Skin of body (tissue), 1 donor: ENCODE measurements at regions not wholly inside any gene's neighbourhood (a gene's known extent, or its start where the extent isn't known, plus 50 kb on each side); places are given as distances from the start of the nearest gene placed in this dataset.

ENCODE experiments used
- DNase-seq: peaks from one replicate; lab custom pipeline; 2025; lab: John Stamatoyannopoulos, UW

DNA sequence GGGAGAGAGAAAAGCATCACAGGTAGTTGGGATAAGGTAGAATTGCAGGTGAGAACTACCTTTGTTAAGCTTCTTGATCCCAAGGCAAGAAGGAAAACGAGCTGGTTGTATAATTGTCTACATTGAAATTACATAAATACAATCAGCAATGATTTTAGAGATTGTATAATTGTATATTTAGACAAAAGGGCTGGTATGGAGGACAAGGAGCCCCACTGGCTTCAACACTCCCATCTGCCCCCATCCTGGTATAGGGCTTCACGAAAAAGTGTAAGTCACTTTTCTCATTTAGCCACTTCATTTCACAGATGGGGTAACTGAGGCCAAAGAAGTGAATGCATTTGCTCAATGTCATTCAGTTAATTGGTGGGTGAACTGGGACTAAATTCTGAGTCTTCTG lies 103.3 kb downstream of the MYCN start:
- DNase-seq: no peak

- DNase-seq: no peak
These were observed 102.8 kb downstream of the MYCN start for GRCh38 chr2:16043192-16043591.

DNA sequence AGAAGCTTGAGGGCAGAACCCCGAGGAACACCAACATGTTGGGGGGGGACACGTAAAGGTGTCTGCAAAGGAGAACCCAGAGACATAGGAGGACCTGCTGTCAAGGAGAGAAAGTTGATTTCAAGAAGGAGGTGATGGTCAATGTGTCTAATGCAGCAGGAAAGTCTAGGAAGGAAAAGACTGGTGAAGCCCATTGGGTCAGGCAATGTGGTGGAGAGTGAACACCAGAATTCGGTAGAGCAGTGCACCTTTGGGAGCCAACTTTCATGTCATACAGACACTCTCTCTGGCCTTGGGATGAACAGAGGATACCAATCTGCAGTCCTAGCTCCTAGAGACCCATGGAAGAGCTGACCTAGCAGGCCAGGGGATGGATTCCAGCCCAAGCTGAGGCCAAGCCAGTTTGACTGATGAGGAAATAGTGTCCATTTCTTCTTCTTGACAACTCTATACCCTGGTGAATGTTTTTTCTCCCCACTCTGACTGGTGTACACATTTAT lies 101.9 kb downstream of the MYCN start:
- no peak for DNase-seq

DNA sequence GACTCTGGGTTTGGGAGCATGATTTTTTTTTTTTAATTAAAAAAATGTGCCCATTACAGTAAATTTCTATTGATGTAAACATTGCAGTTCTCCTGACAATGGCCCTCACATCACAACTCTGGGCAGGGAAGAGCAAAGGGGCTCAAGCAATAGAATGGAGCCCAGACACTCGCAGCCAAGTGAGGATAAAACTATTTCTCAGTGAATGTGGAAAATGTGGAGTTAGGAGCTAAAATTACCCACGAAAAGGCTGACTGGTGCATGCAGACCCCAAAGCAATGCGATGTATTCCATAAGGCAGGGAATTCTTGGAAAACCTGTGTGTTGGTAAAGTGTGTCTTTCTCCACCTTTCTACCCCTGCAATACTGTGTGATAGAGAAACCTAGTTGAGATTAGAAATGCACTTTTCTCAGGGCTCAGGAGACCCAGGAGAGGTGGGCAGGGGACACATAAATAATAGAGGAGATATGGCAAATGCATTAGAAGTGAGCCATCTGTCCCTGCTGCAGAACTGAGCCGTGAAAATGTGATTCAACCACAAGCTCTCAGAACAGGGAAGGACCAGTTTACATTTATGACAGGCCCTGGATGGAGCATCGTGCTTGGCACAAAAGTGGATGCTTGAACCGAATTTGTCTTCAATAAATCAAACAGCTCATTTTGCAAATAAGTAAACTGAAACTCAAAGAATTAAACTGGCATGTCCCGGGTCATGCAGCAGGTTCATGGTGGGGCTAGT lies 100.1 kb downstream of the MYCN start:
- no peak for DNase-seq

DNA sequence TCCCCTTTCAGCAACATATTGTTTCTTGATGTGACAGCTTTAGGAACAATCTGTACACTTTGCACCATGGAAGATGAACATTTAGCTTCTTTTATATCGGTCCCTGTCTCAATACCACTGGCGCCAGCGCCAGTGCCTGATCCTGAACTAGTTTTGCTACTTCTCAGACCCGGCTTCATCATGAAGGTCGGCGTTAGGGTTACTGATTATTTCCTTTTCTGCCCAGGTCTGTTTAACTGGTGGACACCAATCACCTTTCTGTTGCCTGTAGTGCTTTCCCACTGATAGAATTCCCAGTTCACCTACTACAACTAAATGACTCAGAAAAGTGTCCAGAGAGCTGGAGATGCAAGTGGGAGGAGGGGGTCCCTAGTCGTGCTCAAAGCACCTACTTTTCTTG lies 99.5 kb downstream of the MYCN start:
- DNase-seq: no peak

DNA sequence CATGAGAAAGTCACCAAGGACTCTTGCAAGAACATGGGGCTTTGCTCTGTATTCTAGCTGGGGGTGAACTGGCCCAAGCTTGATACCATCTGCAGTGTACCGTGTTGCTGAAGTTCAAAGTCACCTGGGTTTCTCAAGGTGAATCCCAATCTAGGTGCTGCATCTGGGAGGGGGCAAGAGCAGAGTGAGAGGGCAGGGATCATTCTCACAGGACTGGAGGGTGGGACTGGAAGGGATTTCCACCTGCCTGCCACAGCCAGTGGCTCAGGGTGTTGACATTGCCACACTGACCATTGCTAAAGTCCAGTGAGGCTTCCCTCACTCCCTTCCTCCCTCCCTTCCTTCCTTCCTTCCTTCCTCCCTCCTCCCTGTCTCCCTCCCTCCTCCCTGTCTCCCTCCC lies 98.7 kb downstream of the MYCN start:
- no peak for DNase-seq

DNA sequence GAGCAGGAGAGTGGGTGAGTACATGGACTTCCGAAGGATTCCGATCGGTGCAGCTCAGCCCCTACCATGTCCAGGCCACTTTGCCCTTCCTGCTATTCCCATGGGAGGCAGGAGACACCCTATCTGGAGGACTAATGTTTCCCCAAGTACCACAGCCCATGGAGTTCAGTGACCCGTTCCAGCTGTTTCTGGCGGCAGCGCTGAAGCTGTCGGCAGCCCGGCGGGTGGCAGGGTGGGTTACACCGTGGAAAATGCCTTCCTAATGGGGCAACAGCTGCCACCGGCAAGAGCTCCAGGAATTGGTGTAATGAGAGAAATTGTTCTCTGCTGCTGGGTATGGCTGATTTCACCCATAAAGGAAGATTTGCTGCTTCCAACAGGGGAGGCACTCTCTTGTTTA lies 98.3 kb downstream of the MYCN start:
- peak; percentile 3 for DNase-seq

GRCh38 chr2:16037808-16038457 lies 97.6 kb downstream of the MYCN start:
- no peak for DNase-seq

- no peak for DNase-seq
These were observed 96.6 kb downstream of the MYCN start for GRCh38 chr2:16036951-16037350.

DNA sequence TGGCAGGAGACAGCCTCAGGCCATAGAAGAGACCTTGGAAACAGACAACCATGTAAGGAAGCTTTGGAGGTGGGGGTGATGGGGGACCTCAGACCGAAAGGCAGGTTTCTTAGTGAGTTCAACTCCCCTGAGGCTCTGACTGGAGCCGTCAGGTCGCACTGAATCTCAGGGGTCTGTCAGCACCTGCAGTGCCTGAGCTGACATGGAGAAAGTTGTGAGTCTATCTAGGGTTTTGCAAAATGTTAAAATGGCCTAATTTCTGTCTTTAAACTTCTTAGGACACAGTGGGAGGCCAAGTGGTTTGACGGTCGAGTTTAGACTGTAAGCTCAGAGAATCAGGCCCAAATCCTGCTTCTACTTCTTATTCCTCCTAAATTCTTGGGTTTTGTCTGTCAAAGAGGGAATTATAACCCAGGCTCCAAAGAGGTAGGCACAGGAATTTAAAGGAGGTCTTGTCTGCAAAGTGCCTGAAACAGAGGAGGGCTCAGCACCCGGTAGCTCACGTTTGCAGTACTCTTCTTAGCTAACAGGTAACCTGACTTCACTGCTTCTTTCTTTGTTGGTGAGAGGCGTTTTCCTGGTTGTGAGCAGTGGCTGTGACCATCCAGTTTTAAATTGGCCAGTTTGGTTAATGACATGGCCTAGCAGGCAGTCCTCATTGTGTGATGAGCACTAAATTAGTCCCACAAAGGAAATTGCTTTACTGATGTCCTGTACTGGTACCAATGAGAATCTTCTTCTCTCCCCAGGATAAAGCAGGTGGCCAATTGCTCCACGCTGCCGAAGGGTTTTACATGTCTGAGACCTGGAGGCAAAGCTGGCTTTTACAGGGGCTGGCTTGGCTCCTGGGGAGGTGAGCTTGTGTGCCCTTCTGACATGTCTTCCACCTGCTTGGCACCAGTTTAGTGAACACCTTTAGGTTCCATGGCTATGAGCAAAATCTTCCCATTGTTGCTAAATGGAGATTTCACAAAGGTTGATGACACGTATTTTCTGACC lies 95.7 kb downstream of the MYCN start:
- no peak for DNase-seq

GRCh38 chr2:16034975-16035746 lies 94.8 kb downstream of the MYCN start:
- no peak for DNase-seq

DNA sequence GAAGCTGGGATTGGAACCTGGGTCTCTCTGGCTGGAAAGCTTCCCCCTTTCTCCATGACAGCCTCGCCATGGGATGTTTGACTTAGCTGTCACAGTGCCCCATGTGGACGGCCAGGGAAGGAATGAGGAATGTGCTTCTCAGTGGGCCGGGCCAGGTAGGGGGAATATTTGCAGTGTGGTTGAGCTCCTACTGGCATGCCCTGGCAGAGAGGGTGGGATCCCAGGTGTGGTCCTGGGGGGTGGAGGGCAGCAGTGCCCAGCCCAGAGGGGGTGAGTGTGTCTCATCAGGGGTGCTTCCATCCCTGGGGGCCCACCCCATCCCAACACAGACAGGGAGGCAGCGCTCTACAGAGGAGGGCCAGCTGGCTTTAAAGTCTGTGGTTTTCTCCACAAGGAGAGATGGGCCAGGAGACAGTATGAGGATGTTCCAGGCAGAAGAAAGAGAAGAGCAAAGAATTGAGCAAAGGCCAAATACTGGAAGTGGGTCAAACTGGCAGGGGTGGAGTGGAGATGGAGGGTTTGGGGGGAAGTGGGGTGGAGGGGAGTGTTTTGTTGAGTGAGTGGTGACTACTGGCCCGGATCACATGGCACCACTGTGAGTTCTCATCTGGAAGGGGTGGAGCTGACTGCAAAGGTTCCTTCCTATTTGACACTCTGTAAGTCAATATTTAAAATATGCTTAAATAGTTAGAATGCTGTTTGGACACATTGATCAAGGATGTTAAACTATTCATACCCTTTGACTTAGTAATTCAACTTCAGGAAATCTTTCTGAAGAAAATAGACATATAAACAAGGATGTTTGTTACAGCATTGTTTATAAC lies 94.0 kb downstream of the MYCN start:
- no peak for DNase-seq

DNA sequence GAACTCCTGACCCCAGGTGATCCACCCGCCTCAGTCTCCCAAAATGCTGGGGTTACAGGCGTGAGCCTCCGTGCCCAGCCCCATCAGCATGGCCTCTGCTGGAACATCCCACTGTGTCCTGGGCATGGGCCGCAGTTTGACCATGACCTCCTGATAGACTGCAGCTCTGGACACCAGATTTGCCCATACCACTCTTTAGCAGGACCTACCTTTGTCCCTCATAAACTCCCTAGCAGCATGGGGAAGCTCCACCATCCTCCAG lies 92.6 kb downstream of the MYCN start:
- no peak for DNase-seq

DNA sequence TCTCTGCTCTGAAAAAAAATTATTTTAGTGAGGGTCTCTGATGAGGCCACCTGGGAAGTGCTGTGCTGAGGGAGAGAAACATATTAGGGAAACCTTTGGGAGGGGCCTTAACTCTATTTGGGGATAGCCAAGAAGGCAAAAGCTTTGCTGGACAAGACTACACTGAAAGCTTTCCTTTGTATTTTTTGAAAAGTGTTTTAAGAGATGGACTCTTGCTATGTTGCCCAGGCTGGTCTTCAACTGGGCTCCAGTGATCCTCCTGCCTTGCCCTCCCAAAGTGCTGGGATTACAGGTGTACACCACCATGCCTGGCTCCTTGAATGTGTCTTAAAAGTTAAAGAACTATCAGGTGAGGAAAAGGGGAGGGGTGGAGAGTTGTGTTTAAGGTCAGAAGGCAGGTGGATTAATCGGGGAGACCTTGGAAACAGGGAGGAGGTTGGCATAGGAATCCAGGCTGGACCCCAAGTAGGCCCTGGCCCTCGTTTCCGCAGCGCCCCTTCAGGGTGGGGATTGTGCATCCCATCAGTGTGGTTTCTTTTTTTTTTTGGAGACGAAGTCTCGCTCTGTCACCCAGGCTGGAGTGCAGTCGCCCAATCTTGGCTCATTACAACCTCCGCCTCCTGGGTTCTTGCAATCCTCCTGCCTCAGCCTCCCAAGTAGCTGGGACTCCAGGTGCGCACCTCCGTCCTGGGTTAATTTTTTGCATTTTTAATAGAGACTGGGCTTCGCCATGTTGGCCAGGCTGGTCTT lies 92.1 kb downstream of the MYCN start:
- DNase-seq: no peak

DNA sequence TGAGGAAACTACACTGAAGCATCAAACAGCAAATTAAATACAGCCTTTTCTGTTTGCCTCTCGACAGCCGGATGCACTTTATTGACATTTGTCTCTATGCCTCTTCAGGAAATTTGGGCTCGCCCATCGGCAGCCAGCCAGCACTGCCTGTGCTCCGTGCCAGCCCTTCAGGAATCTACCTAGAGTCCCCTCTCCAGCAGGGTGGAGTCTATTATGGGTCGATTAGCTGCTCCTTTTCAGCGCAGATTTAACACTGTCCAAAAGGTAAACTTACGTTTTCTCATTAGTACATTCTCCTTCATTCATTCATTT lies 91.5 kb downstream of the MYCN start:
- no peak for DNase-seq

GRCh38 chr2:16031058-16031847 lies 90.9 kb downstream of the MYCN start:
- DNase-seq: no peak

DNA sequence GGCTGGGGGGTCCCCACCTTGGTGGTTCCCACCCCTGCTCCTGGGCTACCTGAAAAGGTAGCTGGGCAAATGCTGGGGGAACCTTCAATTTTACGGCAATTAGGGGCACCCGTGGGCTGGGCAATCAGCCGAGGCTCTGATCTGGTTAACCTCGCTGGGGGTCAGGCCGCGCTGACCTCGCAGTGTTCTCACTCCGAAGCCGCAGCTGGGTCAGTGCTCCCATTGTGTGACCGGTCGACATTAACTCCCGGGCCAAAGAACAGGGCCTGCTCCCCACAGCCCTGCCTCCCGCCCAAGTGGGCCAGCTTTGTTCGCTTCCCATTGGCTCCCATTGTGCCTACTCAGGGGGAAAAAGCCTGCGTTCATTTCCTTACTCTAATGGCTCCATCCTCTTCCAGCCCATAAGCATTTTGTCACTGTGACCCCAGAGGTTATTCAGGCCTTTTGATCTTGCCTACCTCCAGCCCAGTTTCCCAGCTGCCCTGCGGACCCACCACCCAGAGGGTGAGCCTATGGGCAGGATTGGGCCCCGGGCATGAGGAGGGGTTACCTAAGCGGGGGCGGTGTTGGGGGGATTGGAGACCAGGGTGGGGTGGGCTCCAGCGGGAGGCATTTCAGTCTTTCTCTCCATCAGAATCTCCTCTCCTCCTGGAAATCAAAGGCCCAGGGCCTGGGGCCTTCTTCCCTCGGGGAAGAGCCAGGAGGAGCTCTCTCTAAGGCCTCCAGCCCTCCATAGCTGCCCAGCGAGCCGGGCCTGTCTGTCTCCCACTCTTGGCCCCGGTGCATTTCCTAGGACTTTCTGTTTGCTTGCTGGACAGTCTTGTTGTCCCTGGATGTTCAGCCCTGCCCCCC lies 90.1 kb downstream of the MYCN start:
- no peak for DNase-seq

- DNase-seq: no peak
These were observed 88.3 kb downstream of the MYCN start for GRCh38 chr2:16028644-16029043.
